ENCODE measurements at regions not wholly inside any gene's neighbourhood (a gene's known extent, or its start where the extent isn't known, plus 50 kb on each side); places are given as distances from the start of the nearest gene placed in this dataset.
"Not testable (repeated sequence)": the region's sequence is repeated elsewhere in the genome, so short reads cannot be mapped to it uniquely, and the experiment has no call there.

DNA sequence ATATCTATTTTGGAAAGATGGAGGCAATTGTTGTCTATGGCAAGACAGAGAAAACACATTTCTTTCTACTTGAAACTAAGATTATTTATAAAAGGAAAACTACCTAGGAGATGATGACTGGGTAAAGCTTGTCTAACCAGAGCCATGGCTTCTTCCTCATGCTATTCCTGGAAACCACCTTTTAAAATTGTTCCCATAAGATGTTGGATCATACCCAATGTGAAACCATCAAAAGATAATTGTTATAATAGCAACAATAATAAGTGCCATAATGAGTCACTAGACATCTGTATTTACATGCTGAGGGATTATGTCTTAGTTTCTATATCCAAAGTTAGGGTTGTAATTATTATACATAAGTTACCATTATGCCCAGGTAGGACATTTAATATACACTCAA is 428.4 kb downstream of the KCNJ2 start:
- no peak for DNase-seq (ENCODE audit: low spot score)

DNA sequence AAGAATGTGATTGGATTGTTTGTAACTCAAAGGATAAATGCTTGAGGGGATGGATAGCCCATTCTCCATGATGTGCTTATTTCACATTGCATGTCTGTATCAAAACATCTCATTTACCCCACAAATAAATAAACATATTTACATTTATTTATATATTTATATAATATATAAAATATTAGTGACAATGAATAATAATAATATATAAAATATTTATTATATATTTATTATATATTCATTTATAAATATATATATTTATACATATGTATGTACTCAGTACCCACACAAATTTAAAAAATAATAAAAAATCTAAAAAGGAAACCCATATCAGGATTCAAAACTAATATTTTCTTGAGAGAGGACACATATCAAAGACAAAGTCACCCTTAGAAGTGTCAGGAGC is 429.9 kb downstream of the KCNJ2 start:
- DNase-seq (ENCODE audit: low spot score), result no peak

DNA sequence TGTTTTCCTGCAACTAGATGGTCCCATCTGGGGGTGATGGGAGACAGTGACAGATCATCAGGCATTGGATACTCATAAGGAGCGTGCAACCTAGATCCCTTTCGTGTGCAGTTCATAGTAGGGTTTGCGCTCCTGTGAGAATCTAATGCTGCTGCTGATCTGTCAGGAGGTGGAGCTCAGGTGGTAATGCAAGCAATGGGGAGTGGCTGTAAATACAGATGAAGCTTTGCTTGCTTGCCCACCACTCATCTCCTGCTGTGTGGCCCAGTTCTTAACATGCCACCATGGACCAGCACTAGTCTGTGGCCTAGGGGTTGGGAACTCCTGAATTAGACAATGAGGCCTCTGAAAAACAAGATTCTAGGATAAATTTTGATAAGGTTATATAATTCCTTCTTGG is 430.6 kb downstream of the KCNJ2 start:
- not testable (repeated sequence) for DNase-seq (ENCODE audit: low spot score)

DNA sequence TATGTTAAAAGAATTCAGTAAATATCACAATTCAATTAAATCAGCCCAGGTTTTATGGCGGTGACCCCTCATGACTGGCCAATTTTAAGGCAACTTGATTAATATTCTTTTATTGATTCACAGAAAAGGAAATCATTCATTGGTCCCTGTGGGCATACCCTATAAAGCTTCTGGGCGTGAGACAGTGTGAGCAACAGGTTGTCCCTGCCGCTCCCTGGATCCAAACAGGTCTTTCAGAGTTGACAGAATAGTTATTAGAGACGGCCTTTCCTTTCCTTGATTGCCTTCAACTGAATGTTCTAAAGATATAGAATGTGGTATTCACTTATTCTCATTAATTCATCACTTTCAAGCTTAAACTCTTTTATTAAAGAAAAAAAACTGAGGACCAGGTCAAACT is 433.9 kb downstream of the KCNJ2 start:
- no peak for DNase-seq (ENCODE audit: low spot score)

DNA sequence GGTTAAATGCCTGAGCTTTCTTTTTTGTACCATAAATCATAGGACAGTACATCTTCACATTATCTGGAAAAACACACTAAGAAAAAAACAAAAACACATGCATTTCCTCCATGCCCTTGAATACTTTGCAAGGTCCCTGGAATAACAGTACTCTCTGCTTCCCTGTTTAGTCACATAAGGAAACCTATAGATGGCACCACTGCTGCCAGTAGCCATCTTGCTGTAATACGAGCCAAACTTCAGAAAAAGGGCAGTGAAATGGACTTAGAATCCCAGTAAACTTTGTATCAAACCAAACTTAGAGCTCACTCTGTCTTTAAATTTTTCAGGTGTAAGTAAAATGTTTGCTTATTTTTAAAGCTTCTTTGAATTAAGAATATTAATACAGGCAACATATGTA is 435.5 kb downstream of the KCNJ2 start:
- no peak for DNase-seq (ENCODE audit: low spot score)

DNA sequence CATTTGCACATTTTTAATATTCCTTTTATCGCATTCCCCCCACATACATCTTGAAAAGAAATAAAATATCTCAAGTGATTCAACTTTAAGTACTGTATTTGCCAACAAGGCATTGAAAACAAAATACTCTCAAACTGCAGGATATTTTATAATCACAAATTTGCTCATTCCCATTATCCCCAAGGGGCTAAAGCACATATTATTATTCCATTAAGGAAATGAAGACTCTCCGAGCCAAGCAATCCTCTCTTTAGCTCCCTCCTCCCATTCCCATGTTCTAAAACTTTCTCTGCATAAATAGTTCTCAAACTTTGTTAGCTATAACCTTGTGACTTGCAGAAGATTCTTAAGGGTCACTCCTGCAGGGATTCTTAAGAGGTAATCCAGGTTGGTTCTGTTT is 436.8 kb downstream of the KCNJ2 start:
- no peak for DNase-seq (ENCODE audit: low spot score)

DNA sequence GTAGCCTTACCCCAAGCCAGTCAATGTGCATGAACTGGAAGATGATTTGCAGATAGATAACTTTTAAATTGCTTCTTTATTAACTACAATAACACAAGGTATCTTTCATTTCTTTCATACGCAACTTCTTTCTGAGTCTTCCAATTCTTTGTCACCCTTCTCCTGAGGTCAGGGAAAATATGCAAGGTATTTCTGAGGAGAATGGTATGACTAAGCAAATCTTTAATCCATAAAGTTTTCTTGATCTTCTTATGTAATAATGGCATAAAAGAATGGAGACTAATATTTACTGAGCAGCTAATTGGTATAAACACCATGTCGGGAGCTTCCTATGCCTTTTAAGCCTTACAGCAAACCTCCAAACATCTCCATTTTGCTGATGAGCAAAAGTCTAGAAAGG is 438.9 kb downstream of the KCNJ2 start:
- DNase-seq (ENCODE audit: low spot score), result no peak

DNA sequence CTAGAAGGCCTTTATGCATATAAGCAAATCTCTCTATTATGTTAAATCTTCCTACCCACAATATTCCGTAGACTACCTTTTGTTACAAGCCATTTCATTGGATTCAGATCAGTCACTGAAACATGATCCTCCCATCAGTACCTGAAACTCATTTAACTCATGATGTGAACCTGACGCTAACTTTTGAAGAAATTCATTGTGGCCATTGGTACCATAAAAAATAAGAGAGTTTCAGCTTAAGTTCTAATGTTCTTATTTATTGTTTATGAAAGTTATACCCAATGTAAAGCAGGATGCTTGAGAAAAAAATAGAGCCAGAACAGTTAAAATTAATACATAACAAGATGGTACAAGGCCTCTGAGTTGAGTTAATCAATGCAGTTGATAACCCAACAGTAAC is 439.6 kb downstream of the KCNJ2 start:
- DNase-seq (ENCODE audit: low spot score), result no peak

DNA sequence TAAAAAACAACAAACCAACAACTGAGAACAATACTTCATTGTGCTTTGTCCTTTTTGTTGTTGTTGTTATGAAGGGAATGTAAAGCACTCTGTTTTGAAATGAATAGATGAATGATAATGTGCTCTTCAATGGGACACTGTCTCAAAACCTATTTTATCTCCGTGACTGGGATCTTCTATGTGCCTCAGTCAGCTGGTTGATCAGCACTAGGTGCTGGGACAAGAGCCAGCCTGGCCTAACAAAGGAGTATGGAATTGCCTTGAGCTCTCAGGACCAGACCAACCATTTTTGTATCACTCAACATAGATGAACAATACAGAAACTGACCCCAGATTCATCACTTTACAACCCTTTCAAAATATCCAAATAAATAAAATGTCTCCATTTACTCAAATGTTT is 440.2 kb downstream of the KCNJ2 start:
- no peak for DNase-seq (ENCODE audit: low spot score)

DNA sequence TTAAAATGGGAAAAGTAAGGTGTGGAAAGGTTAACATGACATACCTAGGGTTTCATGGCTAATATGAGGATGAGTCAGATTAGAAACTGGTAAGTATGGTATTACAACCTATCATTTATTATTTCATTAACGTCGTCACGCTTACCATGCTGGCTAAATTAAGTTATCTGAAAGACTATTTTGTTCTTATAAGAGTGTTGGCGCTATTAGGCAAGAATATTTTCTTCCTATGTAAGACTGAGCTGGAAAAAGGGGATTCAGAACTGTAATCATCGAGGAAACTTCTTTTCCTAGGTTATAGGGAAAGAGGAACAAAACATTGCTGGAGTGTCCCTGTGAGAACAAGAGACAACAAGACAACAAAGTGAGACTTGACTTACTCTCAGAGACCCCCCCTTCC is 440.8 kb downstream of the KCNJ2 start:
- no peak for DNase-seq (ENCODE audit: low spot score)

DNA sequence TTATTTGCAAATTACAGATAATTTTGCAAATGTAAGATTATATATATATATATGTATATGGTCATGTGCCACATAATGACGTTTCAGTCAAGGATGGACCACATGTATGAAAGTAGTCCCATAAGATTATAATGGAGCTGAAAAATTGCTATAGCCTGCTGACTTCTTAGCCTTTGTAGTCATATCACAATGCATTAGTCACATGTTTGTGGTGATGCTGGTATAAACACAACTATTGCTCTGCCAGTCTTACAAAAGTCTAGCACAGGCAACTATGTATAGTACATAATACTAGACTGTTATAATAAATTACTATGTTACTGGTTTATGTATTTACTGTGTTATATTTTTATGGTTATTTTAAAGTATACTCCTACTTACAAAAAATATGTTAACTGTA is 444.3 kb downstream of the KCNJ2 start:
- DNase-seq (ENCODE audit: low spot score), result no peak

DNA sequence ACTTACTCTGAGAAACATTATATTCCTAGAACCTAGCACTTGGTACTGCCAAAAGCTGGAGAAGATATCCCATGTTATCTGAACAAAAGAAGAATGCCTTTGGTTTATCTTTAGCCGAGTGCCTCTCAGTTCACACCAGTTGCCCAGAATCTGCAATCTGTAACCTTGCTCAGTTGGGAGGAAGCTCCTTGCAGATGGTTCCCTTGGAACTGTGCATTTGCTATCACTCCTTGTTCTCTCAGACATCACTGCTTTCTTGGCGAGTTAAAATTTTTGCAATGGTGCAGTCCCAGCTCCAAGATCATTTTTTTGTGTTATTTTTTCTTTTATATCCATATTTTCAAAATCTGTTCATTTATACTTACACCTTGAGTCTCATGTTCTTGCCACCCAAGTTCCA is 446.5 kb downstream of the KCNJ2 start:
- no peak for DNase-seq (ENCODE audit: low spot score)

DNA sequence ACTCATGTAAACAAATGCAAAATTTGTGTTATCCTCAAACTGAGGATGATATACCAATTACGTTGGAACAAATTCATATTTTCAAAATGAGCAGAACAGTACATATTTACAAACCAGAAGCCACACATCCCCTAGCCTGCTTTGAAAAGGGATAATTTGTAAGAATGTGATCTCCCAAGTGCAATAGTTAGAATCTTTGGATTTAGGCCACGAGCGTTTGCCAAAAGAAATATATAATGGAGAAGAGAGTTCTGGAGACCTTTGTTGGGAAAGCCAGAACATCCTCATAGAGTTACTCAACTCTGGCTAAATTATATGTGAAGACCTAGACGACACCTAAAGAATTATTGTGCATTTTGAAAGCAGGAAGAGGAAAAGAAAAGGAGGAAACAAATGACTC is 449.3 kb downstream of the KCNJ2 start:
- no peak for DNase-seq (ENCODE audit: low spot score)

DNA sequence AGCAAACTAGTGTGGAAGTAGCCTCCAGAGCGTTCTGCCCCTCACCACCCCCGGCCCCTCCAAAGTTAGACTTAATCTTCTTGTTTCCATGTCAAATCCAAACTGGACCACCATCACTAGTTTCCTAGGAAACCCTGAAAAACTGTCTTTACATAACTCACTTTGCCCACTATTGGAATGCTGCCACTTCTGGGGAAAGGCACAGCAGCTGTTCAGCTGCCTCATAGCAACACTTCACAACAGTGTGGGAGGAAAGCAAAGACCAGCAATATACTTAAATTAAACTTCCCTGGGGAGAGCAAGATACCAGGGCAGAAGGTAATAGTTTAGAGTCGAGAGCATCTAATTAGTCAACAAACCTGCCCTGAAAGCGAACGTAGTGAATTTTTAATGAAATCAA is 452.2 kb downstream of the KCNJ2 start:
- no peak for DNase-seq (ENCODE audit: low spot score)

DNA sequence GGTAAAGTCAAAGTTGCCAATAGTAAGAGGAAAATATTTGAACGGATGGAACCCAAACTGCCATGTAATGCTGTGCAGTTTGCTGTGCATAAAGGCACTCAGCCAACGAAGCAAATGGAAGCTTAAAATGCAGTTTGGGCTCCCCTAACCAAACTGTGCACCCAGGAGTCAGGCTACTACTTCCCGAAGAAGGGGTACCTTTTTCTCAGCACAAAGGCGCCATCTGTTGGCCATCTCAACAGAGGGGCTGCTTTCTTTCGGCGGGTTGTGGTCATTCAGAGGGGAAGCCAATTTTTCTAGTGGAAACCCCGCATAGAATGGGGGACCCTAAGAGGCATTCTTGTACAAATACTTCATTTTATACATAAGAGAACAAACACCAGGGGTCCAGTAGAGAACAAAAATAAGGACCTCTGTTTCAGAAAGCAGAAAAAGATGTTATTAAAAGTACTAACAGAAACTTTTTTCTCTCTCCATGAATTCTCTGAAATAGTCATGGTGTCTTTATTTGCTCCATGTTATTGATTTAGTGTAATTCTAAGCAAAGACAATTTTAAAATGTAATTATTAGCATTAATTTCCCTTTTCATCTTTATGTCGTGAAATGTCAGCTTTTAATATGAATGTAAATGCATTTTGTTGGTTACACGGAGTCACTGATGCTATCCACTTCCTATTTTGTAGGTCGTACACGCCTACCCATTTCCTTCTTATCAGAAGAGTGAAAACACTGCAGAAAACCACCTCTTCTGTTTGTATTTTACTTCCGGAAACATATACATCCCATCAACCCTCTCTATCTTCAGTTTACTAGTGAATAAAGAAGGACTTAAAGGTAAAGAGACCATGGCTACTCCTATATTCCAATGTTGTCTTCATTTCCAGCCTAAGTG is 453.3 kb downstream of the KCNJ2 start:
- DNase-seq (ENCODE audit: low spot score), result no peak

DNA sequence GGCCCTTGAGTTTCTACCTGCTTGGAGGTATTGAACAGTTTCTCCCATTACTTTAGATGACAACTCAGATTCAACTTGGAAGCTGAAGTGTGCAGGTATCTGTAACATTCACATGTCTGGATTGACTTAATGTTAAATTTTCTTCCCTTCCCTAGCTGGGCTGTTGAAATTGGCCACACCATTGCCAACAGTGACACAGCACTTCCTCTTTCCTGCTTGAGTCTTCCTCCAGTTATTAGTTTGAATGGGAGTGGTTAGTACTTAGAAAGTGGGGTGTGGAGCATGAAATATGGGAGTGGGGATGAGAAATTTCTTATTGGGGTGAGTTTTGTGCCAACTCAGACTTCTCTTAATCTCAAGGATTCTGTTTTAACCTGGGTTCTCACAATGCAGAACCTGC is 454.9 kb downstream of the KCNJ2 start:
- DNase-seq (ENCODE audit: low spot score), result no peak

DNA sequence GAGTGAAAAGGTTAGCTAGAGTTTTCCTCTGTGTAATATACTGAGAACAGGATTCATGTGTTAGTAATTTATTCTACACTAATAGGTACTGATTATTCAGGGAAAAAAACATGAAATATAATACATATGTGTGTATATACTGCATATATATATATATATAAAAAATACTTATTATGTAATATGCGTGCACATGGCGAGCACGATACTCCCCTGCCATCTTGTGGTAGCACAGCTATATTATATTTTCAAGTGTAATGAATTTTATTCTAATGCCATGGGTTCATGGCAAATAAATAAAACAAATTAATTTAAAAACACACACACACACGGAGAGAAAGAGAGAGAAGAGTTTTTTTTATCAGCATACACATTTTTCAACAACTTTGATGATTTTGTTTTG is 460.6 kb downstream of the KCNJ2 start:
- DNase-seq (ENCODE audit: low spot score), result no peak

DNA sequence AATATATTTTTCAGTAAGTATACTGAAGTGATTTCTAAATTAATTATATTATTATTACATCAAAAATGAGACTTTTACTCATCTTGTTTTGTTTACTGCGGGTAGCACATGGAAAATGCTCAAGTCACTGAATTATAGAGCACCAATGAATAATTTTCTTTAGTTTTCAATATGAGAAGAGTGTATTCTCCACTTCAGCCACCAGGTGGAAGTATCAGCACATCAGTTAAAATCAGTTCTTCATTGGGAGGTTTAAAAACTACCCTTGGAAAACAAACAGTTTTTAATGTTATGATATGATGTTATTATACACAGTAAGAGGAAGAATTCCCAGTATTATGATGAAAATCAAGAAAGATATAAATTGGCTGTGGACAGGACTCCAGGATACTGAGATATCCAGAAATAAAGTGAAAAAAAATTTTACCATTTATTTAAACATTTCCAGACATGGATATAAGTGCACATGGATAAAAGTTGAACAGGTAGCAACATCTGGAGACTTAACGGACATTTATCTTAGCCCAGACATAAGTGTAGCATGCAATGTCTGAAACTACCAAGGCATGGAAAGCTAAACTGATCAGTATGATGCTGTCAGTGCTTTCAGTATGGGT is 467.3 kb downstream of the KCNJ2 start:
- peak; percentile 11 for DNase-seq (ENCODE audit: low spot score)

DNA sequence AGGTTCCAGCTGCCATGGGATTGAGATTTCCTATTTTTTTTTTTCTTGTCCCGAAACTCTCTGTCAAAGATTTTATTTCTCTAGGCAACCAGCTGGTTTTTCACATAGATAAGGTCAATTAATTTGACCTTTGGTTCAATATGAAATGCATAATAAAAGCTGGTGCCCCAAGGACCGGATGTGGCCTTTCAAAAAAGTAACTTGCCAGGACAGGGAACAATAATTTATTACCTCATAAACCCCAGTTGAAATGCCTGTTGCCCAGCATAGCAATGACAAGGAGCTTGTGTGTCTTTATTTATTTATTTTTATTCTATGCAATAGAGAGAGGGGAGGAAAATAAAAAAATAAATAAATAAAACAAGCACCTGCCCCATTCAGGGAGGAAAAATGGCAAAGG is 472.7 kb downstream of the KCNJ2 start:
- DNase-seq (ENCODE audit: low spot score), result no peak

DNA sequence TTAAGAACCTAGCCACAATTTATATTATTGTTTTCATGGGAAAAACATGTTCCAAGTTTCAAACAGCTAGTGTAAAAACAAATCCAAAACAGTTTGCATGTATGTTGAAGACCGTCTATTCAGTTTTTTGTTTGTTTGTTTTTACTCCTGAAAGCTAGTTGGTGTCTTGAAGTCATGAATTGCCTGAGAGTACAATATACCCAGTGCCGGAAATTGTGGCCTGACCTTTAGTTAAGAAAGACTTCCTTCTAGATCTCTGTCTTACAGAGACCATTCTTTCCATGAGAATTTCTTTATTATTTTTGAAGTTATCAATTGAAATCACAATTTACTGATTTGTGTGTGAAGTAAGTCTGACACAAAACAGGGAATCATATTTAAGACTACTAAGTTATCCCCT is 474.8 kb downstream of the KCNJ2 start:
- DNase-seq (ENCODE audit: low spot score), result no peak

DNA sequence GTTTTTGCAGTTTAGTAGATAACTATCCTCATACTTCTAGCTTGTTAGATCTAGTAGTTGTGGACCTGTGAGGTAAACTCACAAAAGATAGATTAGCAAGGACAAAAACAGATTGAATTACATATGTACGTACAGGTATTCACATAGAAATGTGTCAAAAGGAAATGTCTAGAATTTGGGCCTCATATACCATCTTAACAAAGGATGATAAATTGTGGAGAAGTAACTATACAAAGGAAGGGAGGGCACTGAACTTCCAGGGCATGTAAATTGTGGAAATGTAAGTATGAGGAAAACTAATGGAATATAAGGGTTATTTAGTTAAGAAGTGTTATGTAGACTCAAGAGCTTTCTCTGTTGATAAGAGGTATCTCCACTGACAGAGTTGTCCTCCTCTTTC is 477.3 kb downstream of the KCNJ2 start:
- DNase-seq (ENCODE audit: low spot score), result no peak

DNA sequence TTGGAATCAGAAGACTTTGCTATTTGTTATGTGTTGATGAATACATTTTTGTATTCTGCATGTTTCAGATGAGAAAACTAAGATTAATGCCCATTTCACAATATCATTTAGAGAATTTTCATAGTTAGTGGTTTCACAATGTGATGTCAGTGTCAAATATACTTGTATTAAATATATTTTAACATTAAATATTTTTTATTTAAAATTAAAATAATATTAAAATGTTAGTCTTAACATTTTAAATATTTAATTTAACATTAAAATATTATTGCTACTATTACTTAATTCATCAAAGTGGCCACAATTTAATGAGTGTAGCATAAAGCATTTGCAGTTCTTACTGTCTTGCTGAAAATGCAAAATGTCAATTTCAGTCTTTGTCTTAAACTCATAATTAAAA is 478.8 kb downstream of the KCNJ2 start:
- DNase-seq (ENCODE audit: low spot score), result no peak

DNA sequence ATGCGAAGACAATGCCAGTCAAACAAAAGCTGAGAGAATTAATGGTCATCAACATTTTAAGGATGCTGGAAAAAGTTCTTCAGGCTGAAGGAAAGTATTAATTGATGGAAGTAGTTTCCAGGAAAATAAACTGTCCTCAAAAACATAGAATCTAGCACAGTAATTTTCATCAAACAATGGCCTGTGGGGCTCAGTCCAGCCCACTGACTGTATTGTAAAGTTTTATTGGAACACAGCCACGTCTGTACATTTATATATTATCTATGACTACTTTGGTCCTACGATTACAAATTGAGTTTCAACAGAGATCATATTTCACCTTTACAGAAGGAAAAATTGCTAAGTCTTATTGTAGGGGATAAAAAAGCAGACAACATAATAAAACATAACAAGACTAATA is 484.5 kb downstream of the KCNJ2 start:
- DNase-seq (ENCODE audit: low spot score), result no peak

DNA sequence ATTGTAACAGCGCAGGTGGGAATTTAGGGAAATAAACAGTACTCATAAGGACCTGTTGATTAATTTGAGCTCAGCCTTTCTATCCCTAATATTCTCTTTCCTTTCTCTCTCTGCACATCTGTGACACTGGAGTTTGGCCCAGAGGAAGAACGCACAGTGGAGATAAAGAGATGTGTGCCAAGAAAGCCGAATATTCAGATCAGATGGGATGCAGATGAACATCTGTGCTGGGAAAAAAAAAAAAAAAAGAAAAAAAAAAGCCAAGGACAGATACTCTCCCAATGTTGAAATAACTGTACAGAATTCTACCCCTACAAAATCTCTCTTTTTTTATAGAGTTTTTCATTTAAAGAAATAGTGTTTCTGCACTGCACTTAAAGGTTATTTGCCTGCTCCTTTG is 485.4 kb downstream of the KCNJ2 start:
- no peak for DNase-seq (ENCODE audit: low spot score)
